ENCODE measurements at regions not wholly inside any gene's neighbourhood (a gene's known extent, or its start where the extent isn't known, plus 50 kb on each side); places are given as distances from the start of the nearest gene placed in this dataset.

DNA sequence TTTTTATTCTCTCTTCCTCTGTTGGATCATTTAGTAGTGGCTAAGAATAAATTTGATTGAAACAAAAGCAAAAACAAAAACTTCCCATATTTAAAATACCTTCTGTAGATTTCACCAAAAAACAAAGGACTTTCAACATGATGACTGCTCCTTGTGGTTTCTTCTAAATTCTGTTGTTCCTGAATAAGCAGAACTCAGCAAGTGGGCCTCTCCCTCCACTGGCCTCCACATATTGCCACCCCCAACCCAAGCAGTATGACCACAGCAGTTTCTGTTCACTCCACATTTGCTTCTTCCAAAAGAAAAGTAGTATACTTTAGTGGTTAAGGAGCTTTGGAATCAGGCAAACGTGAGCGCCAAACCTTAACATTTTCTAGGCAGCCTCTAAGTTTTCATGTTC lies 114.7 kb downstream of the COX18 start:
- TF ChIP-seq EP300 (IDR thresholded peaks at IDR 0.05), result no peak
- no peak for TF ChIP-seq POLR2A (IDR thresholded peaks at IDR 0.05)
- TF ChIP-seq, protein P1, sequence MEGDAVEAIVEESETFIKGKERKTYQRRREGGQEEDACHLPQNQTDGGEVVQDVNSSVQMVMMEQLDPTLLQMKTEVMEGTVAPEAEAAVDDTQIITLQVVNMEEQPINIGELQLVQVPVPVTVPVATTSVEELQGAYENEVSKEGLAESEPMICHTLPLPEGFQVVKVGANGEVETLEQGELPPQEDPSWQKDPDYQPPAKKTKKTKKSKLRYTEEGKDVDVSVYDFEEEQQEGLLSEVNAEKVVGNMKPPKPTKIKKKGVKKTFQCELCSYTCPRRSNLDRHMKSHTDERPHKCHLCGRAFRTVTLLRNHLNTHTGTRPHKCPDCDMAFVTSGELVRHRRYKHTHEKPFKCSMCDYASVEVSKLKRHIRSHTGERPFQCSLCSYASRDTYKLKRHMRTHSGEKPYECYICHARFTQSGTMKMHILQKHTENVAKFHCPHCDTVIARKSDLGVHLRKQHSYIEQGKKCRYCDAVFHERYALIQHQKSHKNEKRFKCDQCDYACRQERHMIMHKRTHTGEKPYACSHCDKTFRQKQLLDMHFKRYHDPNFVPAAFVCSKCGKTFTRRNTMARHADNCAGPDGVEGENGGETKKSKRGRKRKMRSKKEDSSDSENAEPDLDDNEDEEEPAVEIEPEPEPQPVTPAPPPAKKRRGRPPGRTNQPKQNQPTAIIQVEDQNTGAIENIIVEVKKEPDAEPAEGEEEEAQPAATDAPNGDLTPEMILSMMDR (IDR thresholded peaks at IDR 0.05), result no peak
- no peak for TF ChIP-seq POLR2AphosphoS5 (IDR thresholded peaks at IDR 0.05)
- WGBS, result 90% methylated on average over 2 of the region's 2 CpGs
- H3K27ac ChIP-seq, result no peak overlapping the region
- H3K36me3 ChIP-seq, result no peaks in the 10 kb centered on the region
- no peak for DNase-seq (ENCODE audit: low spot score in 2 of 2)
- no peaks in the 10 kb centered on the region for H3K27me3 ChIP-seq
- H3K4me1 ChIP-seq, result no peaks in the 10 kb centered on the region
- H3K9me3 ChIP-seq, result no peaks in the 10 kb centered on the region
- H3K4me3 ChIP-seq, result no peak overlapping the region

DNA sequence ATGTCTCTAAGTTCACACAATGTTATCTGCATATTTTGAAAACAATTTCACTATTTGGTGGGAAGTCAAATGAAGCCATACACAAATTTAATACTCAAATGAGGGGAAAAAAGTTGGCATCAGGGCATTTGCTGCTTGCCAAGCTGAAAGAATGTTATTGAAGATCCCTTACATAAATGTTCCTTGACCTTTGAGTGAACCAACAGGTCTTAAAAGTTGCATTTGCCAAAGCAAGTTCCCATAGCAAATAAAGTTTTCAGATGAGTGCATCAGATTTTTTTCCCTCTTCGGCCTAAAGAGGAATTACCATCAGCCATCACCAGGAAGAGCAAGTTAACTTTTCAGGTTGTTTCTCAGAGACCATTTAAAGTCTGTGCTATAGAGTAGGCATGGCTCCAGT lies 115.9 kb downstream of the COX18 start:
- TF ChIP-seq, protein P1 (IDR thresholded peaks at IDR 0.05), result no peak
- no peak for TF ChIP-seq EP300 (IDR thresholded peaks at IDR 0.05)
- TF ChIP-seq POLR2AphosphoS5 (IDR thresholded peaks at IDR 0.05), result no peak
- no peaks in the 10 kb centered on the region for H3K27me3 ChIP-seq
- no peaks in the 10 kb centered on the region for H3K4me1 ChIP-seq
- no peaks in the 10 kb centered on the region for H3K36me3 ChIP-seq
- no peak overlapping the region for H3K27ac ChIP-seq
- H3K4me3 ChIP-seq, result no peak overlapping the region
- H3K9me3 ChIP-seq, result no peaks in the 10 kb centered on the region
- DNase-seq (ENCODE audit: low spot score in 2 of 2), result no peak
- 52% methylated on average over 1 of the region's 1 CpG for WGBS

DNA sequence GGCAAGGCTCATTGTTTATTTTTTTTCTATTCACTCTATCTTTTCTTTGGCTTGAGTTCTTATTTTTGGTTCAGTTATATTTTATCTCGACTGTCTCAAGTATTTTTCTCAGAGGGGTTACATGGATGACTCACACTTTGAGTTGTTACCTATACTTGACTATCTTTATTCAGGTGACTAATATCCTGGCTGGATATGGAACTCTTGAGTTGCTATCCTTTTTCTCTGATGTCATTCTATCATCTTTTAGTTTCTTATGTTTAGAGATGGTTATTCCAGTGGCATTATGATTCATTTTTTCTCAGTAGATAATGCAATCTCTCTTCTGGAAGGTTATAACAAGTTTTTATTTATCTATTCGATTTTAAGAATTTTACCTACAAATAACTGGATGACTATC lies 117.9 kb downstream of the COX18 start:
- DNase-seq (ENCODE audit: low spot score in 2 of 2), result no peak

DNA sequence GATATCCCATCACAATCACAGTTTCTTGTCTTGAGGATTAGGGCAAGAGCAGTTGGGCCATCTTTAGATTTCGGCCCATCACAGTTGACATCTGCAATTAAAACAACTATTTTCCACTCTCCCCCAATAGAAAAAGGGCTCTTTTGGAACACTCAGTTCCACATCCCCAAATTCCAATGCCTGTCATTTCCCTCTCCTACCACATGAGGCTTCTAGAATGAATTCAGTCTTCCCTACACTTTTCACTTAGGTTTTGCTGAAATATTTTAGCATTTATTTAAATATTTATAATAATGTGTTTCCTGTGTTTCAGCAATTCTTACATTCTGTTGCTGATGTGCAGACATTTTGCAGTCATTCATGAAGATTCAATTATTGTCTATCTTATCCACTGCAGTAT lies 118.4 kb downstream of the COX18 start:
- TF ChIP-seq, protein P1 (IDR thresholded peaks at IDR 0.05), result no peak
- no peak for TF ChIP-seq EP300 (IDR thresholded peaks at IDR 0.05)
- TF ChIP-seq POLR2AphosphoS5 (IDR thresholded peaks at IDR 0.05), result no peak
- TF ChIP-seq POLR2A (IDR thresholded peaks at IDR 0.05), result no peak
- Histone ChIP-seq H3K27me3 (no peaks in the 10 kb centered on the region), H3K4me1 (no peaks in the 10 kb centered on the region), H3K4me3 (no peak overlapping the region), H3K27ac (no peak overlapping the region), H3K9me3 (no peaks in the 10 kb centered on the region), H3K36me3 (no peaks in the 10 kb centered on the region)
- DNase-seq (ENCODE audit: low spot score in 2 of 2), result no peak
- 90% methylated on average over 1 of the region's 1 CpG for WGBS

More for the DNA sequence above, 117.9 kb downstream of the COX18 start:
- H3K4me3 ChIP-seq, result no peak overlapping the region
- no peak overlapping the region for H3K27ac ChIP-seq
- no peaks in the 10 kb centered on the region for H3K4me1 ChIP-seq
- TF ChIP-seq EP300 (IDR thresholded peaks at IDR 0.05), result no peak
- TF ChIP-seq, protein P1 (IDR thresholded peaks at IDR 0.05), result no peak
- TF ChIP-seq POLR2A (IDR thresholded peaks at IDR 0.05), result no peak
- TF ChIP-seq POLR2AphosphoS5 (IDR thresholded peaks at IDR 0.05), result no peak
- H3K36me3 ChIP-seq, result no peaks in the 10 kb centered on the region
- WGBS, result 79% methylated on average over 2 of the region's 2 CpGs
- no peaks in the 10 kb centered on the region for H3K27me3 ChIP-seq
- no peaks in the 10 kb centered on the region for H3K9me3 ChIP-seq

DNA sequence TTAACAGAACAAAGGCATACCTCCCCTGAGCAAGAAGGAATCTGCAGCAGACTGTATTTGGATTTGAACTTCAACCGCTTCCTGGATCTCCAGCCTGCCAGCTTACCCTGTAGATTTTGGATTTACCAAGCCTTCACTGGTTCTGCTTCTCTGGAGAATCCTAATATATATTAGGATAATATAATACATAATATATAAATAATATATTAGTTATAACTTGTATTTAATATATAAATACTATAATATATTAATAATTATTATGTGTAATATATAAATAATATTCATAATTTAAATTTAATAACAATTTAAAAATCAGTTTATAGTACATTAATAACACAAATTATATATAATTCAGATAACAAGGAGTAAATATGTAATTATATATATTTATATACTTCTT lies 121.4 kb downstream of the COX18 start:
- no peak overlapping the region for H3K4me3 ChIP-seq
- H3K27me3 ChIP-seq, result no peaks in the 10 kb centered on the region
- H3K36me3 ChIP-seq, result no peaks in the 10 kb centered on the region
- 92% methylated on average over 1 of the region's 1 CpG for WGBS
- no peak overlapping the region for H3K27ac ChIP-seq
- H3K9me3 ChIP-seq, result no peaks in the 10 kb centered on the region
- DNase-seq (ENCODE audit: low spot score in 2 of 2), result no peak
- TF ChIP-seq, protein P1 (IDR thresholded peaks at IDR 0.05), result no peak
- TF ChIP-seq POLR2AphosphoS5 (IDR thresholded peaks at IDR 0.05) (no peak), EP300 (IDR thresholded peaks at IDR 0.05) (no peak), POLR2A (IDR thresholded peaks at IDR 0.05) (no peak)
- no peaks in the 10 kb centered on the region for H3K4me1 ChIP-seq
